GM21737 (cell line): ENCODE measurements at regions not wholly inside any gene's neighbourhood (a gene's known extent, or its start where the extent isn't known, plus 50 kb on each side); places are given as distances from the start of the nearest gene placed in this dataset.

Experiments used
- ATAC-seq: cut with Tn5 transposase; IDR thresholded peaks from one replicate; pipeline ENCODE4 v1.9.1; 2021; ENCODE audit warnings: mild to moderate bottlenecking, moderate library complexity; ENCODE audit not compliant: unreplicated experiment

- no peak for ATAC-seq
Measured at GRCh38 chr4:10207116-10207515, 90.5 kb upstream of the WDR1 start.

- no peak for ATAC-seq
Measured at GRCh38 chr4:10205223-10205622, 88.6 kb upstream of the WDR1 start.

- ATAC-seq, result no peak
Measured at GRCh38 chr4:10204401-10205058, 87.9 kb upstream of the WDR1 start.

GRCh38 chr4:10203851-10204250 lies 87.3 kb upstream of the WDR1 start:
- no peak for ATAC-seq

GRCh38 chr4:10201381-10202223 lies 85.0 kb upstream of the WDR1 start:
- no peak for ATAC-seq

- ATAC-seq, result no peak
Measured at GRCh38 chr4:10200869-10201268, 84.3 kb upstream of the WDR1 start.

DNA sequence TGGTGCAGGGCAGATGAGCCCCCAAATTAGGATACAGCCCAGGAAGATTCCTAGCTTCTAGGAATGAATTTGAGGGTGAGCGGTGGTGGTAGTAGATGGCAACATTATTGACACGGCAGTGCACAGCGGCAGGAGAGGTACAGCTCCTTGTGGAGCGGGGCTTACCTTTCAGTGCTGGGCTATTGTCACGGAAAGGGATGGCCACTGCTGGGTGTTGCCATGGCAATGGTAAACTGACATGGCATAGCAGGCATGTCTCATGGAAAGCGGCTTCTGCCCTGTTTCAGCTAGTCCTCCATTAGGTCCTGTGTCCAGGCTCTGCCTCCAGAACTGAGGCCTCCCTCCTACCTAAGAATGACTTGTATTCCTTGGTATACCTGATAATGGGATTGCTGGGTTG lies 81.8 kb upstream of the WDR1 start:
- ATAC-seq, result no peak

DNA sequence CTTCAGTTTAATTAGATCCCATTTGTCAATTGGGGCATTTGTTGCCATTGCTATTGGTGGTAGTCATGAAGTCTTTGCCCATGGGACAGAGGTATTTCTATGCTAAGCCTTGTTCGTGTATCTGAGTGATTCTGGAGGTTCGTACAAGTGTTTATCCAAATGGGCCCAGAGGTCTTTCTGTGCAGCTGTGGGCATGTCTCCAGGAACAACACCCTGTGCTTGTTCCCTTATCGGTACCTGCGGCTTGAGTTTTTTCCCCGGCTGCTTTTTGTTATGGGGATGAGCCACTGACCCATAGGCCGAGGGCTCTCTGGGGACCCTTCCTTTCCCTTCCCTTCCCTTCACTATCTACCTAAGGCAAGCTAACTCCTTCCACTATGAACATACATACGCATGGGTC lies 81.4 kb upstream of the WDR1 start:
- ATAC-seq, result no peak

DNA sequence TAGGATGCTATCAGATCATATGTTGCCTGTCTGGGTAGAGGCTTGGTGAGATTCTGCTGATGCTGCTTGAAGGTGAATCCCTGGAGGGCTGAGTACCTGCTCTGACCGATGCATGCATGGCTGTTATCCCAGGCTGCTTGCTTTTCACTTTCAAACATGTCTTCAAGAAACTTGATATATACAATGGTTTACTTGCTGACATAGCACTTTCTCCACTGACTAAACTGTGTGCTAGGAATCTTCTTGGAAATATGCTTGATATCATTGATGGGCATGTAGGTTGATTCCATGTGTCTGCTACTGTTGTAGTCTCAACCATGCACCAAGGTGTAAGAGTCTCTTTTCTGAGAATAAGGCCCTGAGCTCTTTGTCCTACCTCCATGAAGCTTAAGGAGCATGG lies 79.6 kb upstream of the WDR1 start:
- no peak for ATAC-seq

- ATAC-seq, result no peak
Measured at GRCh38 chr4:10192331-10192730, 75.7 kb upstream of the WDR1 start.

- no peak for ATAC-seq
Measured at GRCh38 chr4:10188400-10189004, 71.9 kb upstream of the WDR1 start.

- no peak for ATAC-seq
Measured at GRCh38 chr4:10186228-10187214, 69.9 kb upstream of the WDR1 start.

DNA sequence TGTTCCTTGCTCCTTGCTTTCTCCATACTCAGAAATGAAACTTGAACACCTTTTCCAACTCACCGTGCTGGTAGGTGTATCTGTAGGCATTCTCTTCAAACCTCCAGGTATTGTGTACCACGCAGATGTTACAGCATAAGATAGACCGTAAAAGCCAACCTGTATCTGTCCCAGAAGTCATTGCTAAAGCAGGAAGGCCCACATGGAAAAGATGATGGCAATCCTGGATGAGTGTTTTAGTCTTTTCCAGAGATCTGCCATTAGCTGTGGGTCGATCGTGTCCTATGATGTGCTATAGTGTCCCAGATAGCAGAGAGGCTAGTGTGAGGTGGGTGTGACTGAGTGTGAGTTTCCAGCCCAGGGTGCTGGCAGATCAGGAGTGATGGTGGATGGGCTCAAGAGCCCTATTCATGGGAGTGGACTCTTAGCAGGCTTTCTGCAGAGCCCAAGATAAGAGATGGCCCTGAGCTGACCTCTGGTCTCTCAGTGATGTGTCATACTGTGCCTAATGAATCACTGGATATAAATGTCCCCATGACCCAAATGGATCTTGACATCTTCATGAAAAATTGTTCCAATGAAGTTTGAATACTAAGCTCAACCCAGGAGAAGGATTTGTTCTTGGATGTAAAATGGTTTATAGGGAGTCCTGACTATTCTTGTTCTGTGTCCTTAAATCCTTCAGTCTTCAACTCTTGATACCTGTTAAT lies 69.1 kb upstream of the WDR1 start:
- ATAC-seq, result no peak

DNA sequence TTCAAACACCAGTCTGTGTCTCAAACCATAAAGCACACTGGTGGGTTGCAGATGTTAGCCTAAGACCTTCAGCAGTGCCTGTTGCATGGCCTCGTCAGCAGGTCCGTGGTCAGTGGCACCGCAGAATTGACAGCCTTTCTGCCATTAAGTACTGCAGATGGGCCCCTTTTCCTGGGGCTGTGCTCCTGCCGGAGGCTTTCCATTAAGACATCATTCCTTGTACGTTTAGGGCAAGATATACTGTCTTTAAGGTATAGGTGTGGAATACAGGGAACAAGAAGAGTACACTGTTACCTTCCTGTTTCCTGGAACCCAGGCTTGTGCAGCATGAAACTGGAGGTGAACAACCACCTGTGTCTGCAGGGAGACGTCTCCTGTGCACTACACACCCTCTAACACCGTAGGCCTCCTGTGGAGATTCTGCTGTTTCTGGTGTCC lies 67.9 kb upstream of the WDR1 start:
- ATAC-seq, result no peak

DNA sequence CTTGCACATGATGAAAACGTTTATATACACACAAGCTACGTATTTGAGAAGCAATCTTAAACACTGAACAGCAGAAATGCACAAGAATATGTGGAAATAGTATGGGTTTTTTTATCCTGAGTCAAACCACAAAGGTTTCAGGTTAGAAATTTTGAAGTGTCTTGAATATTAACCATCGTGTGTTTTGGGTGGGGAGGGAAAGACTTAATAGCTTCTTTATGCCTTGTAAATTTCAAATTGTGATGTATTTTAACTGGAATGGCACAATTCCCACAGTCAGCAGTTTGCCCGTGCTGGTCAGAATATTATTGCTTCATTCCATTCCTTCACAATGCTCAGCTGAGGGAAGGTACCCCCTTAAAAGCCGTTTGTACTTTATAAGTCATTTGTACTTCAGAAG lies 67.4 kb upstream of the WDR1 start:
- ATAC-seq, result no peak

GRCh38 chr4:10183462-10183861 lies 66.9 kb upstream of the WDR1 start:
- no peak for ATAC-seq

DNA sequence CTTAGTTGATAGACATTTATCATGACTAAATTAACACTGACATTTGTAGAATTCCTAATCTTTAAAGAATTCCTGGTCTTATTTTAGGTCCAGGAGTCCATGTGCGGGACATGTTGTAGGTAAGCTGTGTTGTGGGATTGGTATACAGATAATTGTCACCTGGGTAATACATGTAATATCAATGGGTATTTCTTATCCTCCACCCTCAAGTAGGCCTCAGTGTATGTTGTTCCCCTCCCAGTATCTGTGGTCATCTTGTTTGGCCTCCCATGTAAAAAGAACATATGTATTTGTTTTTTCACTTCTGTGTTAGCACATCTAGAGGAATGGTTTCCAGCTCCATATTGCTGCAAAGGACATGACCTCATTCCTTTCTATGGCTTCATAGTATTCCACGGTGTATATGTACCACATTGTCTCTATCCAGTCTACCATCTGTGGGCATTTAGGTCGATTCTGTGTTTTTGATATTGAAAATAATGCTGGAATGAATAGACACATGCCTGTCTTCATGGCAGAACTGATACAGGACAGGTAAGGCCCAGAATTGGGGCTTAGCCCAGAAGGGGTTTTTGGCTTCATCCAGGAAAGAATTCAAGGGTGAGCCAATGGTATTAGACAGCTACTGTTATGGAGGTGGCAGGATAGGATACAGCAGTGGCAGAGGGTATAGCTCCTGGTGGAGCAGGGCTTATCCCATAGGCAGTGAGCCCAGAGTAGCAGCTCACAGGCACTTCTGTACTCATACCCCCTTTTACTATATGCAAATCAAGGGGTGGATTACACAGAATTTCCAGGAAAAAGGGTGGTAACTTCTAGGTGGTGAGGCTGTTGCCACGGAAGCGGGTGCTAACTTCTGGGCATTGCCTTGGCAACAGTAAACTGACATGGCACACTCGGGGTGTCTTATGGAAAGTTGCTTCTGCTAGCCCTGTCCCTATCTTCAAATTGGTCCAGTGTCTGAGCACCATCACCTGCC lies 66.1 kb upstream of the WDR1 start:
- no peak for ATAC-seq

DNA sequence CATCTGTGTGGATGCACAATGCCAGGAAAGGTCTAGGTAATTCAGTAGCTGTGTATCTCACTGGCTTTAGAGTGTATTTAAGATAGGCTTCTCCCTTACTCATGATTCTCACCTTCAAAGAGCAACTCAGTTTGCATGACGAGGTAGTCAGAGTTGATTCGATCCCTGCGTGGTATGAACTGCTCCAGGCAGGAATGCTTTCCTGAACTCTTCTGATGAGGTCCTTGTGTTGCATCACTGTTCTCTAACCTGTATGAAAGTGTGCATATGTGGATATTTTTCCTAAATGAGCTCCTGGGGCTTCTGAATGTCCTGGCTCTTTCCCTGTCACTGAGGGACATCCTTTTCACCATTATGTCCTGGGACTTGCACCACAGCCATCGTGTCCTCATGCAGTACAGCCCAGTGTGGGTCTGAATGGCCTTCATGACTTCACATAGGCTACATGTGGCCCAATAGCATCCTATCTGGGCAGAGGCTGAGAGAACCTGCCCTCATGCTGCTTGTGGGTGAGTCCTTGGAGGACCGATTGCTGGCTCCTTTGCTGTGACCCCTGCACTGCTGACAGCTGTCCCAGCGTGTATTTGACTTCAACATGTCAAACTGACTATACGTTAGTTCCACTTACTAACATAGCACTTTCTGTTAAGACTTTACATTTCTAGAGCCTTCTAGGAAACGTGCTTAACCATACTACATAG lies 65.3 kb upstream of the WDR1 start:
- no peak for ATAC-seq
